ENCODE measurements at regions not wholly inside any gene's neighbourhood (a gene's known extent, or its start where the extent isn't known, plus 50 kb on each side); places are given as distances from the start of the nearest gene placed in this dataset.

- TF ChIP-seq CTCF (IDR thresholded peaks at IDR 0.05; ENCODE audit: insufficient read depth, low read length) (no peak), POLR2AphosphoS5 (IDR thresholded peaks at IDR 0.05; ENCODE audit: low read depth) (no peak), GABPA (IDR thresholded peaks at IDR 0.05; ENCODE audit: low read depth) (no peak), REST (IDR thresholded peaks at IDR 0.05; ENCODE audit: insufficient replicate concordance, low read depth) (no peak)
These were observed 263.1 kb upstream of the FOXN3 start for GRCh38 chr14:89680156-89680555.
